ENCODE measurements at regions not wholly inside any gene's neighbourhood (a gene's known extent, or its start where the extent isn't known, plus 50 kb on each side); places are given as distances from the start of the nearest gene placed in this dataset.

- no peaks in the 10 kb centered on the region for H3K4me1 Mint-ChIP-seq
- no peaks in the 10 kb centered on the region for H3K27me3 Mint-ChIP-seq
Measured at GRCh38 chr5:91741764-91742505, 358.8 kb upstream of the ARRDC3 start.

GRCh38 chr5:91730026-91730425 lies 346.9 kb upstream of the ARRDC3 start:
- no peaks in the 10 kb centered on the region for H3K9me3 Mint-ChIP-seq
- no peaks in the 10 kb centered on the region for H3K36me3 Mint-ChIP-seq
- no peak overlapping the region for H3K27ac Mint-ChIP-seq
- DNase-seq: no peak
- H3K27me3 Mint-ChIP-seq: no peaks in the 10 kb centered on the region
- H3K4me3 Mint-ChIP-seq: no peak overlapping the region
- CTCF ChIA-PET: no interaction called here
- H3K4me1 Mint-ChIP-seq: no peaks in the 10 kb centered on the region

More at GRCh38 chr5:91741764-91742505, 358.8 kb upstream of the ARRDC3 start:
- no peak overlapping the region for H3K4me3 Mint-ChIP-seq
- no peak for DNase-seq
- no peak overlapping the region for H3K27ac Mint-ChIP-seq
- CTCF ChIA-PET: no interaction called here
- H3K9me3 Mint-ChIP-seq: peaks cover 3% of the 10 kb centered on the region
- no peaks in the 10 kb centered on the region for H3K36me3 Mint-ChIP-seq

- Mint-ChIP-seq H3K27ac (no peak overlapping the region), H3K27me3 (no peaks in the 10 kb centered on the region), H3K9me3 (no peaks in the 10 kb centered on the region), H3K4me1 (no peaks in the 10 kb centered on the region), H3K36me3 (no peaks in the 10 kb centered on the region), H3K4me3 (no peak overlapping the region)
- no peak for DNase-seq
- CTCF ChIA-PET: no interaction called here
Measured at GRCh38 chr5:91727463-91727862, 344.3 kb upstream of the ARRDC3 start.

- Mint-ChIP-seq H3K27me3 (no peaks in the 10 kb centered on the region), H3K4me3 (no peak overlapping the region), H3K4me1 (no peaks in the 10 kb centered on the region), H3K27ac (no peak overlapping the region), H3K36me3 (no peaks in the 10 kb centered on the region), H3K9me3 (no peaks in the 10 kb centered on the region)
- CTCF ChIA-PET: no interaction called here
- DNase-seq: no peak
Measured at GRCh38 chr5:91722736-91723467, 339.8 kb upstream of the ARRDC3 start.

GRCh38 chr5:91712718-91713117 lies 329.6 kb upstream of the ARRDC3 start:
- Mint-ChIP-seq H3K27me3 (no peaks in the 10 kb centered on the region), H3K9me3 (no peaks in the 10 kb centered on the region), H3K4me1 (no peaks in the 10 kb centered on the region), H3K27ac (no peak overlapping the region), H3K36me3 (no peaks in the 10 kb centered on the region), H3K4me3 (no peak overlapping the region)
- CTCF ChIA-PET: no interaction called here
- DNase-seq: no peak

- Mint-ChIP-seq H3K9me3 (no peaks in the 10 kb centered on the region), H3K4me3 (no peak overlapping the region), H3K36me3 (no peaks in the 10 kb centered on the region), H3K4me1 (no peaks in the 10 kb centered on the region), H3K27me3 (no peaks in the 10 kb centered on the region), H3K27ac (no peak overlapping the region)
- no peak for DNase-seq
- CTCF ChIA-PET: no interaction called here
Measured at GRCh38 chr5:91707521-91707841, 324.4 kb upstream of the ARRDC3 start.

DNA sequence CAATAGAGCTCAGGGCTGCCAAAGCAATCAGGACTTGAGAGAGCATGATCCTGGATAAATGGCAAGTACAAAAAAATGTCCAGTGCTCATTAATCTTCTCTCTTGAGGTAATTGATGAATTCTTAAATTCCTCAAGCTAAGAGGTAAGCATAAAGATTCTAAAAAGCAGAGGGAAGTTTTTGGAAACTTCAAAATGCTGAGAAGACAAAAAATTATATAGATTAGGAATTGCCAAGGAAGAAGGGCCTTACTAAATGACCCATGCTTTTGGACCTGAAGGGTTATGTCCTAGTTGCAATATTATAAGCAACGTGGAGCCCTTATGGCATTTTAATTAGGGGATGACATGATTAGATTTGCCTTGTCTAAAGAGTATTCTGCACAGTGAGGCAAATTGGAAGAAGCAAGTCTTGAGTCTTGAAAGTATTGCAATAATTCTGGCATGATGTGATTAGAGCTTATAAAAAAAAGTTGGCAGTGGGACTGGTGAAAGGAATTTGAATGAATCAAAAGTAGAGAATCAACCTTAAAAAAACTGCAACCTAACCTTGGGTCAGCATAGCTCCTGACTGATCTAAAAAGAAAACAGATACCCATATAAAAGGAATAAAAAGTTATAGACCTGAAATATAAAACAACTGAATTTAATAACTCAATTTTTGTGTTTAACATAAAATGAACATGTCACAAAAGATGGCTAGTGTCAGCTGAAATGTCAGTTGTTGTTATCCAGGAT lies 323.8 kb upstream of the ARRDC3 start:
- no peak for DNase-seq
- Mint-ChIP-seq H3K4me3 (no peak overlapping the region), H3K36me3 (no peaks in the 10 kb centered on the region), H3K4me1 (no peaks in the 10 kb centered on the region), H3K27me3 (no peaks in the 10 kb centered on the region), H3K9me3 (no peaks in the 10 kb centered on the region), H3K27ac (no peak overlapping the region)
- CTCF ChIA-PET: no interaction called here

DNA sequence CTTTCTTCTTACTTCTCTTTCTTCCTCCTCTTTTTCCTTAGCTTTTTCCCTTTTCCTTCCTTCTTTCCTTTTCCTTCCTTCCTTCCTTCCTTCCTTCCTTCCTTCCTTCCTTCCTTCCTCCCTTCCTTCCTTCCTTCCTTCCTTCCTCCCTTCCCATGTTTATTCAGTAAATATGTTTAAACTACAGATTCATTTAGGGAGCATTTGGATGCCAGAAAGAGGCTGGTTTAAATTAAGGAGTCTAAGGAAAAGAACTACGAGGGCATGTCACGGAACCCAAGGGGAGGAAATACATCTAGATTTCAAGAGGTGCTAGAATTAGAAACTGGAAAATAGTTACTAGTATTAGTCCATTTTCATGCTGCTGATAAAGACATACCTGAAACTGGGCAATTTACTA lies 320.0 kb upstream of the ARRDC3 start:
- Mint-ChIP-seq H3K27ac (no peak overlapping the region), H3K36me3 (no peaks in the 10 kb centered on the region), H3K9me3 (peaks cover 9% of the 10 kb centered on the region), H3K27me3 (no peaks in the 10 kb centered on the region), H3K4me1 (no peaks in the 10 kb centered on the region), H3K4me3 (no peak overlapping the region)
- no peak for DNase-seq
- CTCF ChIA-PET: no interaction called here

- H3K27me3 Mint-ChIP-seq: no peaks in the 10 kb centered on the region
- no peak overlapping the region for H3K27ac Mint-ChIP-seq
- H3K4me1 Mint-ChIP-seq: no peaks in the 10 kb centered on the region
- no peak overlapping the region for H3K4me3 Mint-ChIP-seq
- no peak for DNase-seq
- peaks cover 12% of the 10 kb centered on the region for H3K9me3 Mint-ChIP-seq
- H3K36me3 Mint-ChIP-seq: no peaks in the 10 kb centered on the region
- CTCF ChIA-PET: no interaction called here
Measured at GRCh38 chr5:91699429-91699828, 316.3 kb upstream of the ARRDC3 start.

DNA sequence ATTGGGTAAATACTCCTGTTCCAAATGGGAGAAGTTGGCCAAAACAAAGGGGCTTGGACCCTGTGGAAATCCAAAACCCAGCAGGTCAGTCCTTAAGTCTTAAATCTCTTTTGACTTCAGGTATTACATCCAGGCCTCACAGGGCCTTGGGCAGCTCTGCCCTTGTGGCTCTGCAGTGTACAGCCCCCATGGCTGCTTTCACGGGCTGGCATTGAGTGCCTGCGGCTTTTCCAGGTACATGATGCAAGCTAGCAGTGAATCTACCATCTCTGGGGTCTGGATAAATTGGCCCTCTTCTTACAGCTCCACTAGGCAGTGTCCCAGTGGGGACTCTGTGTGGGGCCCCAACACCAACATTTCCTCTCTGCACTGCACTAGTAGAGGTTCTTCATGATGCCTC lies 308.5 kb upstream of the ARRDC3 start:
- no peaks in the 10 kb centered on the region for H3K4me1 Mint-ChIP-seq
- H3K36me3 Mint-ChIP-seq: no peaks in the 10 kb centered on the region
- H3K4me3 Mint-ChIP-seq: no peak overlapping the region

DNA sequence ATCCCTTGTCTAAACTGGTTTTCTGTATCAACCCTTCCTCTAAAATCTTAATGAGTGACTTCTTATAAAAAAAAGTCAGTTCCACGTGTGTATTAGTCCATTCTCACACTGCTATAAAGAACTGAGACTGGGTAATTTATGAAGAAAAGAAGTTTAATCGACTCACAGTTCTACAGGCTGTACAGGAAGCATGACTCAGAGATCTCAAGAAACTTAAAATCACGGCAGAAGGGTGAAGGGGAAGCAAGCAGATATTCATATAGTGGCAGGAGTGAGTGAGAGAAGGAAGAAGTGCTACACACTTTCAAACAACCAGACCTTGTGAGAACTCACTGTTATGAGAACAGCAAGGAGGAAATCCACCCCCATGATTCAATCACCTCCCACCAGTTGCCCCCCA lies 307.8 kb upstream of the ARRDC3 start:
- H3K4me3 Mint-ChIP-seq: no peak overlapping the region
- no peaks in the 10 kb centered on the region for H3K9me3 Mint-ChIP-seq
- no peak overlapping the region for H3K27ac Mint-ChIP-seq
- no peaks in the 10 kb centered on the region for H3K36me3 Mint-ChIP-seq
- no peak for DNase-seq
- no peaks in the 10 kb centered on the region for H3K27me3 Mint-ChIP-seq
- CTCF ChIA-PET: no interaction called here
- no peaks in the 10 kb centered on the region for H3K4me1 Mint-ChIP-seq

More for the DNA sequence above, 308.5 kb upstream of the ARRDC3 start:
- CTCF ChIA-PET: no interaction called here
- no peak for DNase-seq
- H3K27ac Mint-ChIP-seq: no peak overlapping the region
- H3K27me3 Mint-ChIP-seq: no peaks in the 10 kb centered on the region
- peaks cover 3% of the 10 kb centered on the region for H3K9me3 Mint-ChIP-seq

DNA sequence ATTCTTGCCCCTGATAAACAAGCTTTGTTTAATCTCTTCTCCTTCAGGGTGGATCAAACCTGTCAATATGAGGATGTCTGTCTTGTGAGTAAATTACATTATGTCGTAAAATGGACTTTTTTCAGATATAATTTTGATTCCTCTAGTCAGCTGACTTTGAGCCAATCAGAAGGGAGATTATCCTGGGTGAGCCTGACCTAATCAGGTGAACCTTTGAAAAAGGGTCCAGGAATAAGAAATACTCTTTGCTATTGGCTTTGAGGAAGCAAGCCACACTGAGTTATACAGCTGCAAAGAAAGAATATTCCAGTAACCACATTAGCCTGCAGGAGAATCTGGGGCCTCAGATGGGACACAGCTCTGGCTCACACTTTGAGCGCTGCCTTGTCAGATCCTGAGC lies 304.3 kb upstream of the ARRDC3 start:
- H3K27me3 Mint-ChIP-seq: no peaks in the 10 kb centered on the region
- H3K4me3 Mint-ChIP-seq: no peak overlapping the region
- DNase-seq: no peak
- CTCF ChIA-PET: no interaction called here
- H3K36me3 Mint-ChIP-seq: no peaks in the 10 kb centered on the region
- H3K4me1 Mint-ChIP-seq: no peaks in the 10 kb centered on the region
- no peak overlapping the region for H3K27ac Mint-ChIP-seq
- no peaks in the 10 kb centered on the region for H3K9me3 Mint-ChIP-seq

GRCh38 chr5:91684625-91685024 lies 301.5 kb upstream of the ARRDC3 start:
- Mint-ChIP-seq H3K36me3 (no peaks in the 10 kb centered on the region), H3K4me1 (no peaks in the 10 kb centered on the region), H3K9me3 (no peaks in the 10 kb centered on the region), H3K27ac (no peak overlapping the region), H3K4me3 (no peak overlapping the region), H3K27me3 (no peaks in the 10 kb centered on the region)
- CTCF ChIA-PET: no interaction called here
- DNase-seq: no peak

GRCh38 chr5:91670563-91670962 lies 287.4 kb upstream of the ARRDC3 start:
- Mint-ChIP-seq H3K36me3 (no peaks in the 10 kb centered on the region), H3K9me3 (no peaks in the 10 kb centered on the region), H3K27me3 (no peaks in the 10 kb centered on the region), H3K27ac (no peak overlapping the region), H3K4me1 (no peaks in the 10 kb centered on the region), H3K4me3 (no peak overlapping the region)
- CTCF ChIA-PET: no interaction called here
- no peak for DNase-seq

DNA sequence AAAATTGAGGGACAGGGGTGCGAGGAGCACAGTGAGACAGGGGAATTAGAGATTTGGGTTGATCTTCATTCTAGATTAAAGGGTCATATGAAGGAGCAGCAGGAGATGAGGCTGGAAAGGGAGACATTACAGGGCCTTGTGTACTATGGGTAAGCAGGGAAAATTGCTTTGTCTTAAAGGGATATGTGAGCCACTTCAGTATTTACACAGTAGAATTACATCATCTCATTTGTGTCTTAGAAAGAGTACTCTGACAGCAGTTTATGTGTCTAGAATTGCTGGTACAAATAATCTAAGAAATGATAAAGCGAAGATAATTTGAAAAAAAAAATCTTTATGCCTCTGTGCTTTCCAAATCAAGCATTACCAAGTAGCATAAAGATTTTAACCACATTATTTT lies 287.0 kb upstream of the ARRDC3 start:
- CTCF ChIA-PET: no interaction called here
- Mint-ChIP-seq H3K4me1 (no peaks in the 10 kb centered on the region), H3K9me3 (no peaks in the 10 kb centered on the region), H3K4me3 (no peak overlapping the region), H3K36me3 (no peaks in the 10 kb centered on the region), H3K27me3 (no peaks in the 10 kb centered on the region), H3K27ac (no peak overlapping the region)
- DNase-seq: no peak
